Esophagus squamous epithelium (tissue), 5 donors: ENCODE measurements at regions not wholly inside any gene's neighbourhood (a gene's known extent, or its start where the extent isn't known, plus 50 kb on each side); places are given as distances from the start of the nearest gene placed in this dataset.
"Not testable (repeated sequence)": the region's sequence is repeated elsewhere in the genome, so short reads cannot be mapped to it uniquely, and the experiment has no call there.

Experiments used
- DNase-seq: peaks from one replicate; lab custom pipeline; 2025; lab: John Stamatoyannopoulos, UW
- H3K27ac ChIP-seq, 4 donors: fragments of 200-600 bp; sonication (generic); one replicate each; pipeline ENCODE4 v1.5.1; 2016 to 2019; ENCODE audit warnings: mild to moderate bottlenecking in 1 of 4
- H3K27me3 ChIP-seq, 4 donors: fragments of 200-600 bp; sonication (generic); 1 replicate in 3 of 4; 2 replicates in 1 of 4; pipeline versions ENCODE4 v1.5.1 to v1.6.0; 2017 to 2021; ENCODE audit warnings: antibody characterized with exemption in 1 of 4
- H3K36me3 ChIP-seq, 3 donors: fragments of 200-600 bp; sonication (generic); one replicate each; pipeline ENCODE4 v1.5.1; 2016 to 2019
- H3K4me1 ChIP-seq, 3 donors: fragments of 200-600 bp; sonication (generic); one replicate each; pipeline ENCODE4 v1.5.1; 2017 to 2019
- H3K4me3 ChIP-seq, 4 donors: fragments of 200-600 bp; sonication (generic); 1 replicate in 3 of 4; 2 replicates in 1 of 4; pipeline ENCODE4 v1.5.1; 2016 to 2019; ENCODE audit warnings: mild to moderate bottlenecking in 2 of 4, moderate library complexity in 1 of 4
- H3K9me3 ChIP-seq, 3 donors: fragments of 200-600 bp; sonication (generic); one replicate each; pipeline ENCODE4 v1.5.1; 2016 to 2019
- POLR2A ChIP-seq, 4 donors: fragments of 450-650 bp; IDR thresholded peaks; one replicate each; pipeline ENCODE4 v1.6.1; 2017; ENCODE audit warnings: antibody characterized with exemption in 4 of 4, mild to moderate bottlenecking in 4 of 4, moderate library complexity in 3 of 4
- WGBS, 2 donors: methylation state at CpG; one replicate each; pipeline ENCODE4 v1.1.5; 2018; 5-methylcytosine and 5-hydroxymethylcytosine counted together
- intact Hi-C: fragments of 100-400 bp; cut with DNase I; formaldehyde crosslinking; loops from one replicate; pipeline ENCODE4 v1.15.0; 2022
- TF ChIP-seq, protein P1 (sequence below), 6 experiments: fragments of 450-650 bp in 4 of 6; fragments of 200-600 bp in 2 of 6; sonication (generic) in 2 of 6; IDR thresholded peaks; one replicate each; pipeline ENCODE4 v1.5.1; 2016 to 2019; ENCODE audit warnings: antibody characterized with exemption in 6 of 6, mild to moderate bottlenecking in 4 of 6, moderate library complexity in 4 of 6
- donor health status: DM: yes; HTN: yes; CAD: no.

DNA sequence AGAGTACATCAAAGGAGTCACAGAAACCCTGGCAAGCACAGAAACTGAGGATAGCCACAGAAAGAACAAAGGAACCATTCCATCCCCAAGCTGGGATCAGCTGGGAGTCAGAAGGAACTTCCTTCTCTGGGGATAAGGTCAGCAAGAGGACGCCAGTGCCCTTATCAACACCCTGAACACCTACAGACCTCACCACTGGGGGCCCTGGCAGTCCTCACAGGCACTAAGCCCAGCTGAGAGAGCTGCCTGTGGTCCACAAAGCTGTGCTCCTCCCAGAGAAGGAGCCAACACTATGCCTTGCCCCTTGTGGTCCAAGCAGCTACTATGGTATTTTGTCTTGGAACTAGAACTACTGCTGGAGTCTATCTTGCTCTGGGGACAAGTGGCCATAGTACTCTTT, 171.1 kb upstream of the CCDC196 start:
- TF ChIP-seq, protein P1, sequence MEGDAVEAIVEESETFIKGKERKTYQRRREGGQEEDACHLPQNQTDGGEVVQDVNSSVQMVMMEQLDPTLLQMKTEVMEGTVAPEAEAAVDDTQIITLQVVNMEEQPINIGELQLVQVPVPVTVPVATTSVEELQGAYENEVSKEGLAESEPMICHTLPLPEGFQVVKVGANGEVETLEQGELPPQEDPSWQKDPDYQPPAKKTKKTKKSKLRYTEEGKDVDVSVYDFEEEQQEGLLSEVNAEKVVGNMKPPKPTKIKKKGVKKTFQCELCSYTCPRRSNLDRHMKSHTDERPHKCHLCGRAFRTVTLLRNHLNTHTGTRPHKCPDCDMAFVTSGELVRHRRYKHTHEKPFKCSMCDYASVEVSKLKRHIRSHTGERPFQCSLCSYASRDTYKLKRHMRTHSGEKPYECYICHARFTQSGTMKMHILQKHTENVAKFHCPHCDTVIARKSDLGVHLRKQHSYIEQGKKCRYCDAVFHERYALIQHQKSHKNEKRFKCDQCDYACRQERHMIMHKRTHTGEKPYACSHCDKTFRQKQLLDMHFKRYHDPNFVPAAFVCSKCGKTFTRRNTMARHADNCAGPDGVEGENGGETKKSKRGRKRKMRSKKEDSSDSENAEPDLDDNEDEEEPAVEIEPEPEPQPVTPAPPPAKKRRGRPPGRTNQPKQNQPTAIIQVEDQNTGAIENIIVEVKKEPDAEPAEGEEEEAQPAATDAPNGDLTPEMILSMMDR (IDR thresholded peaks at IDR 0.05), result no peak
- no peak for TF ChIP-seq POLR2A (IDR thresholded peaks at IDR 0.05)
- peaks cover 0 to 14% (median 0%) of the 10 kb centered on the region in 3 donors for H3K9me3 ChIP-seq
- no peaks in the 10 kb centered on the region for H3K4me1 ChIP-seq
- no peak overlapping the region for H3K4me3 ChIP-seq
- intact Hi-C loops, result no loop called here
- H3K27ac ChIP-seq, result no peak overlapping the region
- DNase-seq, result no peak
- no peaks in the 10 kb centered on the region for H3K27me3 ChIP-seq
- 14 to 22% methylated on average over 1 of the region's 1 CpG for WGBS, 2 donors
- H3K36me3 ChIP-seq, result no peaks in the 10 kb centered on the region

DNA sequence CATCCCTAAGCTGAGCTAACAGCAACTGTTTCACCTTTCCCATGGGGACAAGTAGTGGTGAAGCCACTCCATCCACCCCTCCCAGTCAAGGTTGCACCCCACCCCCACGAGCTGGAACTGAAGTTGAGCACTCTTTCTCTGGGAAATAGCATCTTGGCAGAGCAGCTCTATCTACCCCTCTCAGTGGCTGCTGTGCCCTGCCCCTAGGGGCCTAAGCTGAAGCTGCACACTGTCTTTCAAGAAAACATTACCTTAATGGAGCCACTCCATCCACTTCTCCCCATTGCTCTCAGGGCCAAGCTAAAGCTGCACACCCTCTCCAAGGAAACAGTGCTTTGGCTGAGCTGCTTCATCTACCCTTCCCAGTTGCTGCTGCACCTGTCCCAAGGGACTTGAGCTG, 170.6 kb upstream of the CCDC196 start:
- Histone ChIP-seq H3K36me3 (no peaks in the 10 kb centered on the region), H3K4me3 (no peak overlapping the region), H3K27ac (no peak overlapping the region), H3K4me1 (no peaks in the 10 kb centered on the region), H3K9me3 (peaks cover 0 to 14% (median 0%) of the 10 kb centered on the region in 3 donors), H3K27me3 (no peaks in the 10 kb centered on the region)
- TF ChIP-seq, protein P1 (IDR thresholded peaks at IDR 0.05), result no peak
- TF ChIP-seq POLR2A (IDR thresholded peaks at IDR 0.05), result no peak
- no peak for DNase-seq
- intact Hi-C loops, result no loop called here
- WGBS, 2 donors, result 13% methylated on average over 1 of the region's 1 CpG; no CpG with 5 or more reads in 1 of the 2 donors

DNA sequence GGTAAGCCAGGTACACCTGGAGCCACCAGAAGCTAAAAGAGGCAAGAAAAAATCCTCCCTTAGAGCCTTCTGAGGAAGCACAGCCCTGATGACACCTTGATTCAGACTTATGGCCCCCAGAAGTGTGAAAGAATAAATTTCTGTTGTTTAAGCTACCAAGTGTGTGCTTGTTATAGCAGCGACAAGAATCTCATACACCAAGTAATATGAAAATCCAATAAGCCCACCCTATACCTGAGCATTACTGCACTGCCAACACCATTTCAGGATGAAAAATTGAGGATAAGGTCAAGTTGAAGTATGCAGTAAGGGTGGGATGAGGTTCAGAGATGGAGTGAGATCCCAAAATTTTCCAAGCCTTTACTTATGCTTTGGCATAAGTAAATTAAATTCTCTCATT, 163.6 kb upstream of the CCDC196 start:
- H3K4me1 ChIP-seq, result no peaks in the 10 kb centered on the region
- H3K27ac ChIP-seq, result no peak overlapping the region
- 93 to 100% methylated on average over 1 of the region's 1 CpG for WGBS, 2 donors
- no peak for DNase-seq
- TF ChIP-seq, protein P1 (IDR thresholded peaks at IDR 0.05), result no peak
- TF ChIP-seq POLR2A (IDR thresholded peaks at IDR 0.05), result no peak
- H3K9me3 ChIP-seq, result peaks cover 0 to 14% (median 0%) of the 10 kb centered on the region in 3 donors
- intact Hi-C loops, result no loop called here
- H3K36me3 ChIP-seq, result no peaks in the 10 kb centered on the region
- H3K4me3 ChIP-seq, result no peak overlapping the region
- H3K27me3 ChIP-seq, result no peaks in the 10 kb centered on the region

DNA sequence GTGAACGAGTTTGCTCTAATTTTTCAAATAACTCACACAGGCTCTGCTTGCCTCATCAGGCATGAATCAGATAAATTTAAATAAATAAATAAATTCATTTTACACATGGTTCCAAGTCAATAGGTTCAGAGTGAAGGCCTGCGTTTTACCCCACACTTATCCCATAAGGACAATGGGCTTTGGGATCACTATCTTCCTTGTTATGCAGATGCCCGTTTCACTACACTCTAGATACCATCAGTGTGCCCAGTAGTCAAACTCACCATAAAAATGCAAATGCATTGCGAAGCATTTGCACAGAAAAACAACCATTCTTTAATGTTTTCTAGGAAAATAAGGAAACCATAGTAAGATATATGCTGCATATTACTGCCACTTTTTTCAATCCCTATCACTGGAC, 155.9 kb upstream of the CCDC196 start:
- H3K4me3 ChIP-seq, result no peak overlapping the region
- H3K4me1 ChIP-seq, result no peaks in the 10 kb centered on the region
- TF ChIP-seq, protein P1 (IDR thresholded peaks at IDR 0.05), result no peak
- TF ChIP-seq POLR2A (IDR thresholded peaks at IDR 0.05), result no peak
- DNase-seq, result no peak
- 69 to 79% methylated on average over 4 of the region's 4 CpGs for WGBS, 2 donors
- H3K27ac ChIP-seq, result no peak overlapping the region
- no peaks in the 10 kb centered on the region for H3K27me3 ChIP-seq
- intact Hi-C loops, result no loop called here
- no peaks in the 10 kb centered on the region for H3K36me3 ChIP-seq
- no peaks in the 10 kb centered on the region for H3K9me3 ChIP-seq

DNA sequence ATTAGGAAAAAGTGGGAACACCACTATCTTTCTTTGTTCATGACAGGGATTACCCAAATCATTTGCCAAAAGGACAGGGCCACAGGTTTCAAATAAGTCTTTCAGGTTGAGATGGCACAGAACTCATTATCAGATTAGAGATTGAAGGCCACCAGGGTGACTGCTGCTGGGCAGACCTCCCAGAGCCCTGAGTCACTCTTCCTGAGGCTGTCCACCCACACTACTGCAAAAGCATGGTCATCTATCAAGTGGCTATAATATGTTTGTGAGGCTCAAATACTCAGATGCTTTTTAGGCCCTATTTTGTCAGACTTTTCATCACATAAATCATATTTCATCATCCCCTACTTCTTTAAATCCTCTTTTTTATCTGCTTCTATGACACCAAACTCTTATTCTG, 155.3 kb upstream of the CCDC196 start:
- H3K27ac ChIP-seq, result no peak overlapping the region
- H3K27me3 ChIP-seq, result no peaks in the 10 kb centered on the region
- no peak for TF ChIP-seq POLR2A (IDR thresholded peaks at IDR 0.05)
- TF ChIP-seq, protein P1 (IDR thresholded peaks at IDR 0.05), result no peak
- peaks cover 0 to under 1% (median 0%) of the 10 kb centered on the region in 3 donors for H3K9me3 ChIP-seq
- H3K36me3 ChIP-seq, result no peaks in the 10 kb centered on the region
- no peak for DNase-seq
- no peak overlapping the region for H3K4me3 ChIP-seq
- intact Hi-C loops, result no loop called here
- no peaks in the 10 kb centered on the region for H3K4me1 ChIP-seq

DNA sequence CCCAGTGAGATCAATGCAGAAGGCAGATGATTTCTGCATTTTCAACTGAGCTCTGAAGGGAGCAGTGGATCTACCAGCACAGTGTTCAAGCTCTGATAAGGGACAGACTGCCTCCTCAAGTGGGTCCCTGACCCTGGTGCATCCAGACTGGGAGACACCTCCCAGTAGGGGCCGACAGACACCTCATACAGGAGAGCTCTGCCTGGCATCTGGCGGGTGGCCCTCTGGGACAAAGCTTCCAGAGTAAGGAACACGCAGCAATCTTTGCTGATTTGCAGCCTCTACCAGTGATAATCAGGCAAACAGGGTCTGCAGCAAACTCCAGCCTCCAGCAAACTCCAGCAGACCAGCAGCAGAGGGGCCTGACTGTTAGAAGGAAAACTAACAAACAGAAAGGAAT, 152.9 kb upstream of the CCDC196 start:
- H3K9me3 ChIP-seq, result peaks cover 0 to 11% (median 0%) of the 10 kb centered on the region in 3 donors
- H3K4me3 ChIP-seq, intact Hi-C loops, H3K27ac ChIP-seq, DNase-seq, H3K27me3 ChIP-seq, H3K36me3 ChIP-seq, H3K4me1 ChIP-seq: not testable (repeated sequence)
- 50 to 76% methylated on average over 1 to 2 of the region's 3 CpGs for WGBS, 2 donors
